ENCODE measurements at regions not wholly inside any gene's neighbourhood (a gene's known extent, or its start where the extent isn't known, plus 50 kb on each side); places are given as distances from the start of the nearest gene placed in this dataset.

- DNase-seq: peak; percentile 26
These were observed 280.3 kb upstream of the MME start for GRCh38 chr3:154799800-154800199.

- peak; percentile 97 for DNase-seq
These were observed 284.5 kb upstream of the MME start for GRCh38 chr3:154795582-154795981.

- DNase-seq: peak; percentile 2
These were observed 285.2 kb upstream of the MME start for GRCh38 chr3:154794814-154795445.

- DNase-seq: peak; percentile 5
These were observed 285.7 kb upstream of the MME start for GRCh38 chr3:154794391-154794790.

GRCh38 chr3:154792828-154793227 is 287.3 kb upstream of the MME start:
- DNase-seq: no peak

- DNase-seq: no peak
These were observed 288.5 kb upstream of the MME start for GRCh38 chr3:154791611-154792010.

- peak; percentile 5 for DNase-seq
These were observed 293.4 kb upstream of the MME start for GRCh38 chr3:154786724-154787123.

- no peak for DNase-seq
These were observed 296.6 kb upstream of the MME start for GRCh38 chr3:154783521-154783931.

GRCh38 chr3:154783061-154783460 is 297.1 kb upstream of the MME start:
- no peak for DNase-seq

- no peak for DNase-seq
These were observed 298.0 kb upstream of the MME start for GRCh38 chr3:154782151-154782550.

- peak; percentile 9 for DNase-seq
These were observed 298.5 kb upstream of the MME start for GRCh38 chr3:154781595-154781994.

- DNase-seq: no peak
These were observed 299.9 kb upstream of the MME start for GRCh38 chr3:154780263-154780662.

GRCh38 chr3:154779571-154779970 is 300.5 kb upstream of the MME start:
- peak; percentile 72 for DNase-seq

GRCh38 chr3:154778057-154778456 is 302.1 kb upstream of the MME start:
- no peak for DNase-seq

GRCh38 chr3:154776549-154777225 is 303.4 kb upstream of the MME start:
- no peak for DNase-seq

GRCh38 chr3:154775821-154776548 is 304.1 kb upstream of the MME start:
- no peak for DNase-seq

- no peak for DNase-seq
These were observed 313.2 kb upstream of the MME start for GRCh38 chr3:154766765-154767503.

GRCh38 chr3:154764856-154765640 is 315.1 kb upstream of the MME start:
- DNase-seq: no peak

- DNase-seq: no peak
These were observed 317.6 kb upstream of the MME start for GRCh38 chr3:154762486-154762885.

GRCh38 chr3:154759966-154760365 is 320.2 kb upstream of the MME start:
- no peak for DNase-seq

- peak; percentile 43 for DNase-seq
These were observed 321.8 kb upstream of the MME start for GRCh38 chr3:154758109-154758868.

GRCh38 chr3:154753101-154753500 is 323.1 kb upstream of the GPR149 start:
- DNase-seq: no peak
